ENCODE measurements at regions not wholly inside any gene's neighbourhood (a gene's known extent, or its start where the extent isn't known, plus 50 kb on each side); places are given as distances from the start of the nearest gene placed in this dataset.

- peak; percentile 45 for DNase-seq
These were observed 263.4 kb downstream of the PLA2G4A start for GRCh38 chr1:187092104-187092503.

DNA sequence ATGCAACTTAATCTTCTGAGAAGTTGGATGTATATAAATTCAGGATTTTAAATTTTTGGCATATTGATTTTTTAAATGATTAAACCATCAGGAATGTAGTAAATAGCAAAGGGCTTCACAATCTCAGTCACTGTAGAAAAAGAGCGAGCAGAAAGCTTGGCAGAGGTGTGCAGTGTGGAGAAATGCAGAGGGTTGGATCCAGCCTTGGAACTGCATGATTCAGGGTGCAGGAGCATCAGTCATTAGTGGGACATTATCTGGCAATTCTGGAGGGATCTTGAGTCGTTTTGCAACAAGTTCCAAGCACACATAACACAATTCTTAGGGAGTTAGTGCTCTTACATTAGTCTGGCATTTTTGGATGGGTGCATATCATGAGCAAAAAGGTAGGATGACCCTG, 267.9 kb downstream of the PLA2G4A start:
- no peak for DNase-seq

DNA sequence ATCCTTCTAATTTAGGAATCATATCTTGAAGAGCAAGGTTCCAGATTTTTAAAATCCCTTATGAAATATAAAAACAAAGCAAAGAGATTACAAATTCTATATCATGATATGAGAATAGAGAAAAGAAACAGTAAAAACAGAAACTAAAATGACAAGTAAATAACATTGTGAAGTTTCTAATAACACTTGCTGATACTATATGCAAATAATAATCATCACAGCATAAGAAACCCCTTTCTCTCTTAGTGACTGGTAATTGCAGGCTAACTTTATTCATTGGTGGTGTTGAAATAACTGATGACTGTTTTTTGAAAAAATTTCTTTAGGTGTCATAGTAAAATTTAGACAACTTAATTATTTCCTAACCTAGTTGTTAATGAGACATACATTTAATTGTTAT, 281.6 kb downstream of the PLA2G4A start:
- DNase-seq: no peak

- no peak for DNase-seq
These were observed 286.0 kb downstream of the PLA2G4A start for GRCh38 chr1:187114792-187115191.

DNA sequence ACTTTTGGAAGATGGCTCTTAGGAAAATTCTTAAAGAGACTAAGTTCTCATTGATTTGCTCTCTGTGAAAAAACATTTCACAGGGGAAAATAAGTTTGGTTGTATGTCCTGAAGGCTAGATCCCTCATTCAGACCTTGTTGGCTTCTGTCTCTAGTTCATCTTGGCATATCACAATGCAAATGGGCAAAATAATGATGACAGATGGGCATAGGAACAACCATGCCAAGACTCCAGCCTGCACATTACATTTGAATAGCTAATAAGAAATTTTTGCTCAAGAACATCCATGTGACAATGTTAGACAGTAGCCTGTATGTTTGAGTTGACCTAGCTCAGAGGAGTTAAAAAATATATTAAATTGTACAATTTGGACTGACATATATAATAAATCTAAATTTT, 292.9 kb downstream of the PLA2G4A start:
- no peak for DNase-seq

GRCh38 chr1:187122566-187122965, 293.8 kb downstream of the PLA2G4A start:
- no peak for DNase-seq

DNA sequence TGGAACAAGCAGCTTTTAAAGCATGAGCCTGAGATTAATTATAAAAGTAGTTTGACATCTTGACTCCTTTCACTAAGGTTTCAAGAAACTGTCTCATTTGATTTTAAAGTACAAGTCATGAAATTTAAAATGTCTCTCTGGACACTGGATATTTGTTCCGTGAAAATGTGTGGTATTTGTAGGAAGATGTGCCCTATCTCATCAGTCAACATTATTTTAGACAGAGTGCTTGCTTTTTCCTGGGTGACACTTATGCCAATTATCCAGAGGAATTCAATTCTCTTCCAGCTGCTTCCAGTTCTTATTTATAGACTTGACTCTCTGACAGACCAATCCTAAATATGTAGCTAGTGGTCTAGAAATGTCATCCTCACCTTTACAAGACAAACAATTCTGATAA, 300.4 kb downstream of the PLA2G4A start:
- no peak for DNase-seq

- no peak for DNase-seq
These were observed 315.0 kb downstream of the PLA2G4A start for GRCh38 chr1:187143783-187144182.

DNA sequence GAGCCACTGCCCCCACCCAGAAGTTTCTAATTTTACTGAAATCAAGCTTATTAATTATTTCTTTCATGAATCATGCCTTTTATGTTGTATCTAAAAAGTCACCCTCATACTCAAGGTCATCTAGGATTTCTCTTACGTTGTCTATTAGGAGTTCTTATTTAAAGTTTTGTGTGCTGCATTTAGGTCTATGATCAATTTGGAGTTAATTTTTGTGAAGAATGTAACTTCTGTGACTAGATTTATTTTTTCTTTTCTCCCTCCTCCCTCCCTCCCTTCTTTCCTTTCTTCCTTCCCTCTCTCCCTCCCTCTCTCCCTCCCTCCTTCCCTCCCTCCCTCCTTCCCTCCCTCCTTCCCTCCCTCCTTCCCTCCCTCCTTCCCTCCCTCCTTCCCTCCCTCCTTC, 317.6 kb downstream of the PLA2G4A start:
- no peak for DNase-seq

- DNase-seq: no peak
These were observed 322.8 kb downstream of the PLA2G4A start for GRCh38 chr1:187151555-187151954.

DNA sequence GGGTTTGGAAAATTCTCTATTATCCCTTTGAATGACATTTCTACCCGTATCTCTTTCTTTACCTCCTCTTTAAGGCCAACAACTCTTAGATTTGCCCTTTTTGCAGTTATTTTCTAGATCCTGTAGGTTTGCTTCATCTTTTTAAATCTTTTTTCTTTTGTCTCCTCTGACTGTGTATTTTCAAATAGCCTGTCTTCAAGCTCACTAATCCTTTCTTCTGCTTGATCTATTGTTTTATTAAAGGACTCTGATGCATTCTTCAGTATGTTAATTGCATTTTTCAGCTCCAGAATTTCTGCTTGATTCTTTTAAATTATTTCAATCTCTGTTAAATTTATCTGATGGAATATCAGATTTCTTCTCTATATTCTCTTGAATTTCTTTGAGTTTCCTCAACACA, 324.3 kb downstream of the PLA2G4A start:
- DNase-seq: no peak

GRCh38 chr1:187157115-187157514, 328.4 kb downstream of the PLA2G4A start:
- DNase-seq: no peak

DNA sequence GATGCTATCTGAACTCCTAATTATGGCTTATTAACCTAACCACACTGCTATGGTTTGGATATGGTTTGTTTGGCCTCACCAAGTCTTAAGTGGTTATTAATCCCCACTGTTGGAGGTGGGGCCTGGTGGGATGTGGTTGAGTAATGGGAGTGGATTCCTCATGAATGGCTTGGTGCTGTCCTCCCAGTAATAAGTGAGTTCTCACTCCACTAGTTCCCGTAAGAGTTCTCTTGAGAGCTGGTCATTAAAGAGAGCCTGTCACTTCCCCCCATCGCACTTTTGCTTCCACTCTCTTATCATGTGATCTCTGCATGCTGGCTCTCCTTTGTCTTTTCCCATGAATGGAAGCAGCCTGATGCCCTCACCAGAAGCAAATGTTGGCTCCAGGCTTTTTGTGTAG, 328.8 kb downstream of the PLA2G4A start:
- DNase-seq: no peak

- no peak for DNase-seq
These were observed 338.8 kb downstream of the PLA2G4A start for GRCh38 chr1:187167555-187167954.

DNA sequence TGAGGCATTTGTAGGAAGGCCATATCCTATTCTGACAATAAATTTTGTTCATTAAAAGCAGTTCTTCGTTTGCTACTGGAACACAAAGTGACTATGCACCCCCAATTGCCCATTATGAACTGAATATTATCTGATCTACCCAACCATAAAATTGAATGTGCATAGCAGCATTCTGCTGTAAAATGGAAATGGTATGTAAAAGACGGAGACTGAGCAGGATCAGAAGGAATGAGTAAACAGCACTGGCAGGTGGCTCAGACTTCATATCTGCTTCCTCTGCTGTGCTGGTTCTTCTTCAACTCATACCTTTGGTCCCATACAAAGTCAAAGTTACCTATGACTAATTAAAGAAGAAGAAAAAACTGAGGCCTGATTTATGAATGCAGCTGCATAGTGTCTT, 339.5 kb downstream of the PLA2G4A start:
- no peak for DNase-seq

GRCh38 chr1:187185389-187185788, 356.6 kb downstream of the PLA2G4A start:
- no peak for DNase-seq

DNA sequence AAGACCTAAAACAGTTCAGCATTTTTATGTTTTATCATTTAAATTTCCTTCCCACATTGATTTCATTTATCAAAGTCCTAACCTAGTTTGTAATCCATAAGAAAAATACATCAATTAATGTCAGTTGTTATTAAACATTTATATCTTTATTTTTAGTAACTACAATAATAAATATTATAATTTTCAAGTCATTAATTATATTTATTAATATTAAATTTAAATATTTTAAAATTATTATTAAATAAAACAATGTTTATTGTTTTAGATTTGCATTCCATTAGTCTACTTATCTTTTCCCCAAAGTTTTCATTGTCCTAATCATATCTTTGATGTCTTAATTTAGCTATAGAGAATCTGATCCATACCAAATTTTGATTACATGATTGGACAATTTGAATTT, 368.9 kb downstream of the PLA2G4A start:
- DNase-seq: no peak

DNA sequence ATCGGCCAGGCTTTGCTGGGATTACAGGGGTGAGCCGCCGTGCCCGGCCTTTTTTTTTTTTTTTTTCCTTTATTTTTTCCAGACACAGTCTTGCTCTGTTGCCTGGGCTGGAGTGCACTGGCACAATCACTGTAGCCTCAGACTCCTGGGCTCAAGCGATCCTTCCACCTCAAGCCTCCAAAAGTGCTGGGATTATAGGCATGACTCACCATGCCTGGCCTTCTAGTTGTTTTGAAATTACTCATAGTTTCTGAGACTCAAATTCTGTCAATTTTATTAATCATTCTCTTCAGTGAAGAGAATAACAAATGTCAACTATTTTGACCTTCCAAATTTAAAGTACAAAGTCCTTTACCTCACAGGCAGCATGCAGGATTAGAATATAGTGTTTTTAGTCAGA, 374.5 kb downstream of the PLA2G4A start:
- no peak for DNase-seq

- DNase-seq: no peak
These were observed 383.6 kb downstream of the PLA2G4A start for GRCh38 chr1:187212377-187212776.

GRCh38 chr1:187226396-187226795, 397.6 kb downstream of the PLA2G4A start:
- no peak for DNase-seq

DNA sequence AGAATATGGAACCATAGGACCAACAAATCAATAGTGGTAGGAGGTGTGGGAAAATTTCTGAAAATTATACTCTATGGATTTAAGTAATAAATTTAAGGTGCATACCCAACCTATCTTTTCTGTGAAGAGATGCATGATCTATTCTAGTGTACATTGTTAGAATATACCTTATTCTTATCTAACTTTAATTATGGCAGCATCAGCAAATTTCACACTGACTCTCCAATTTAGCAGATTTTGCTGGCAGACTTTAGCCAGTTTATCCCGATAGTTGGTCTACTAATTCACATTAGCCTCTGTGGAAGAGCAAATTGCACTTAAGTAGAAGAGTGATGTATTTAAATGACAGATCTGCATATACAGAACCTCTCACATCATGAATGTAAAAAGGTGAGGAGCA, 400.0 kb downstream of the PLA2G4A start:
- DNase-seq: no peak

- DNase-seq: no peak
These were observed 400.7 kb downstream of the PLA2G4A start for GRCh38 chr1:187229496-187229895.

GRCh38 chr1:187234706-187235105, 406.0 kb downstream of the PLA2G4A start:
- DNase-seq: no peak

GRCh38 chr1:187236199-187236598, 407.4 kb downstream of the PLA2G4A start:
- no peak for DNase-seq

GRCh38 chr1:187236676-187237075, 407.9 kb downstream of the PLA2G4A start:
- no peak for DNase-seq

DNA sequence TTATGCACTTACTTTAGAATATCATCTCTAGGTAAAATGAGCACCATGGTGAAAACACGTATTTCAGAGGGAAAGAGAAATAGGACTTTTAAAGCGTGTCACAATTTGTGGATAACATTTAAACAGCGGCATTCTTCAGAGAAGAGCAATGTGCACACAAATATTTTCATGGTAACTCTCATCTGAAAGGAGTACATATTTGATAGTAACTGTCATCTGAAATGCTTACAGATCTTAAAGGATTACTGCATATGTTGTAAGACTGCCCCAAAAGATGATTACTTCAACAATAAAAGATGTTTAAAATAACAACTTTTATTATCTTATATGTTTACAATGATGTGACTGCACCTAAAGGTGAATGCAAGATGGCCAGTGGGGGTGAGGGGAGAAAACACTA, 408.8 kb downstream of the PLA2G4A start:
- DNase-seq: no peak

Data from central memory CD4-positive, alpha-beta T cell (primary cell).